Endothelial cell of umbilical vein (primary cell): ENCODE measurements at regions not wholly inside any gene's neighbourhood (a gene's known extent, or its start where the extent isn't known, plus 50 kb on each side); places are given as distances from the start of the nearest gene placed in this dataset.

Experiments used
- BruUV-seq: library from RNA; stranded (reverse); fragments of 400-500 nt; replicated peaks from 2 replicates; lab custom pipeline; 2021; lab: Mats Ljungman, UMichigan
- CTCF ChIA-PET: fragments of 300-600, 350-600 bp; sonication (Branson Sonifier 250); formaldehyde crosslinking; loops from one replicate; lab custom pipeline; 2021; ENCODE audit warnings: antibody characterized with exemption, inconsistent platforms; lab: Charles Lee
- POLR2A ChIA-PET: fragments of 300-600, 350-600 bp; sonication (Branson Sonifier 250); formaldehyde crosslinking; loops from one replicate; lab custom pipeline; 2021; ENCODE audit warnings: antibody characterized with exemption, inconsistent platforms; lab: Charles Lee
- DNase-seq: peaks from one replicate; pipeline ENCODE4 v3.0.0-alpha.2; 2011; ENCODE audit warnings: low read depth, low spot score
- FAIRE-seq: peaks from 2 replicates; lab custom pipeline; 2011; peaks lifted over from hg19 to GRCh38; lab: Jason Lieb, UNC
- H2AFZ ChIP-seq: 2 replicates; pipeline ENCODE4 v1.6.0; 2012; ENCODE audit warnings: low read depth, low read length, control low read depth, inconsistent platforms
- H3K27ac ChIP-seq: 2 replicates; pipeline ENCODE4 v1.5.1; 2011; ENCODE audit warnings: low read depth, mild to moderate bottlenecking, control low read depth, low read length, moderate library complexity; ENCODE audit not compliant: insufficient read depth
- H3K27me3 ChIP-seq, 2 experiments: 2 replicates each; pipeline versions ENCODE4 v1.6.0 to v1.6.1; 2011; ENCODE audit warnings: low read length in 2 of 2, mixed read lengths in 1 of 2; ENCODE audit not compliant: control insufficient read depth in 2 of 2, insufficient read depth in 2 of 2
- H3K36me3 ChIP-seq, 2 experiments: 2 replicates in 1 of 2; 3 replicates in 1 of 2; pipeline ENCODE4 v1.5.1; 2011; ENCODE audit warnings: low read length in 2 of 2, mild to moderate bottlenecking in 1 of 2, moderate library complexity in 1 of 2; ENCODE audit not compliant: control insufficient read depth in 2 of 2, insufficient read depth in 2 of 2; ENCODE audit errors: extremely low read depth in 1 of 2
- H3K4me1 ChIP-seq: 3 replicates; pipeline ENCODE4 v1.5.1; 2011; ENCODE audit warnings: mild to moderate bottlenecking, low read length; ENCODE audit not compliant: control insufficient read depth, insufficient read depth; ENCODE audit errors: extremely low read depth
- H3K4me2 ChIP-seq: 2 replicates; pipeline ENCODE4 v1.6.1; 2011; ENCODE audit warnings: low read length, control low read depth, mixed read lengths; ENCODE audit not compliant: insufficient read depth
- H3K4me3 ChIP-seq, 3 experiments: fragments of 200-600 bp in 1 of 3; sonication (generic), shearing (Covaris generic) in 1 of 3; replicated peaks in 1 of 3; 2 replicates each; pipeline ENCODE4 v1.5.1; 2011 to 2016; ENCODE audit warnings: control low read depth in 3 of 3, low read length in 3 of 3, mild to moderate bottlenecking in 2 of 3, inconsistent platforms in 1 of 3, low read depth in 1 of 3, moderate library complexity in 1 of 3; ENCODE audit not compliant: insufficient read depth in 1 of 3
- H3K79me2 ChIP-seq: 2 replicates; pipeline ENCODE4 v1.6.0; 2012; ENCODE audit warnings: low read length, inconsistent platforms; ENCODE audit not compliant: control insufficient read depth, insufficient read depth
- H3K9ac ChIP-seq: replicated peaks from 2 replicates; pipeline ENCODE3; 2011; ENCODE audit warnings: low read length, control low read depth; ENCODE audit not compliant: insufficient read depth; ENCODE audit errors: extremely low read depth
- H3K9me1 ChIP-seq: replicated peaks from 3 replicates; pipeline ENCODE4 v1.6.0; 2011; ENCODE audit warnings: mild to moderate bottlenecking, low read length; ENCODE audit not compliant: control insufficient read depth, insufficient read depth; ENCODE audit errors: extremely low read depth
- H3K9me3 ChIP-seq: replicated peaks from 2 replicates; pipeline ENCODE4 v1.5.1; 2012; ENCODE audit warnings: low read length, inconsistent platforms; ENCODE audit not compliant: control insufficient read depth, insufficient read depth
- H4K20me1 ChIP-seq: replicated peaks from 2 replicates; pipeline ENCODE3; 2011; ENCODE audit warnings: mild to moderate bottlenecking, low read length; ENCODE audit not compliant: control insufficient read depth, insufficient read depth; ENCODE audit errors: extremely low read depth
- JUN ChIP-seq: IDR thresholded peaks from 2 replicates; pipeline ENCODE4 v1.6.1; 2011; ENCODE audit warnings: borderline replicate concordance, low read depth; ENCODE audit not compliant: insufficient read length, insufficient read depth
- MYC ChIP-seq: IDR thresholded peaks from one replicate; pipeline ENCODE4 v1.6.1; 2011; ENCODE audit warnings: mild to moderate bottlenecking, low read depth, low read length
- POLR2A ChIP-seq: IDR thresholded peaks from 2 replicates; pipeline ENCODE4 v1.6.1; 2012; ENCODE audit warnings: low read depth, mild to moderate bottlenecking, control low read depth, low read length
- dilution Hi-C: fragments of 300-500 bp; cut with MboI; formaldehyde crosslinking; loops from one replicate; pipeline ENCODE4 v1.15.0; 2019; ENCODE audit warnings: low sequenced_read_pairs; ENCODE audit not compliant: extremely low pct_ligation_motif_present
- intact Hi-C: fragments of 100-400 bp; cut with micrococcal nuclease; formaldehyde crosslinking; loops from one replicate; pipeline ENCODE4 v1.10.0; 2022
- TF ChIP-seq, protein P1 (sequence below): IDR thresholded peaks from 2 replicates; pipeline ENCODE4 v1.6.1; 2011; ENCODE audit not compliant: insufficient read depth, insufficient read length
- TF ChIP-seq, protein P2 (sequence below), 2 donors: IDR thresholded peaks; 1 replicate in 1 of 2; 2 replicates in 1 of 2; pipeline ENCODE4 v1.5.1; 2011; ENCODE audit warnings: low read length in 2 of 2, mild to moderate bottlenecking in 2 of 2, moderate library complexity in 2 of 2, control low read depth in 1 of 2, inconsistent platforms in 1 of 2, low read depth in 1 of 2; ENCODE audit not compliant: insufficient read depth in 1 of 2; ENCODE audit errors: extremely low read depth in 1 of 2

DNA sequence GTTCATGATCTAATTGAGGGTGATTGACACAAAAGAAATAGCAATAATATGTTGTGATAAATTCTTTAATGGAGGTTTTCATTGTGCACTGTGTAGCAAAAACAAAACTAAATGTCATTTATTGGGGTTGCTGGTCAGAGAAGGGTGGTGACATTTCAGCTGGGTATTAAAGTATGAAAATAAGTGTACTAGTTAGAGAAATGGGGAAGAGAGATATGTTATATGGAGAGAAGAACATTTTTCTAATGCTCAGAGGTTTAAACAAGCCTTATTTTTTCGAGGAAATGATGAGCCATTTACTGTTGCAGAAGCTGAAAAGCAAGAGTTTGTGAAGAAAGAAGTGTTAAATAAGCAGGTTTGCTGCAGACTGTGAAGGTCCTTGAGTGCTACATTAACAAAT lies 142.7 kb upstream of the PAQR3 start:
- no peak for TF ChIP-seq MYC
- dilution Hi-C loops (no loop called here), intact Hi-C loops (no loop called here)
- no peaks in the 10 kb centered on the region for H4K20me1 ChIP-seq
- ChIA-PET POLR2A (no interaction called here), CTCF (no interaction called here)
- H3K9ac ChIP-seq, result no peak overlapping the region
- no peak for FAIRE-seq
- H3K4me1 ChIP-seq, result no peaks in the 10 kb centered on the region
- no peak overlapping the region for H3K27ac ChIP-seq
- H3K79me2 ChIP-seq, result no peaks in the 10 kb centered on the region
- no peak overlapping the region for H2AFZ ChIP-seq
- H3K9me3 ChIP-seq, result no peaks in the 10 kb centered on the region
- H3K9me1 ChIP-seq, result no peaks in the 10 kb centered on the region
- BruUV-seq, result no TSS peak
- DNase-seq, result no peak
- H3K27me3 ChIP-seq, result no peaks in the 10 kb centered on the region
- H3K4me3 ChIP-seq, result no peak overlapping the region
- H3K36me3 ChIP-seq, result no peaks in the 10 kb centered on the region
- no peak overlapping the region for H3K4me2 ChIP-seq

DNA sequence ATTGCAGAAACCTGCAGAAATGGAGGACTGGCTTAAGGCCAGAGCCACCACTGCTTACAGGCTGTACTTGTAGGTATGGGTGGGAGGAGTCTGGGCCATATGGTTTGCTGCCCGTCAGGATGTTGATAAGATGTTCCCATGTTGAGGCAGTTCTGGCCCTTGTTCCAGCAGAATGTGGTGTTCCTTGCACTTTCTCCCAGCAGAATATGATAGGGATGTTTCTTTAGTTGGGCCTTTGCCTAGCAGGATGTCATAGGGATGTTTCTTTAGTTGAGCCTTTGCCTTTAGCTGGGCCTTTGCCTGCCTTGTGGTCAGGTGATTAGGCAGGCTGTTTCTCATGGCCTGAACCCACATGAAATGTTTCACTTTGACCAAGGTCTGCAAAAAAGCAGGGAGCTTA lies 139.1 kb upstream of the PAQR3 start:
- CTCF ChIA-PET, result interaction anchor here (0.8 to 1.4 kb wide), 2 partner anchors 9 kb away, joined by 3 read pairs; no protein-coding TSS in a partner anchor

More for the DNA sequence above, 139.1 kb upstream of the PAQR3 start:
- no peak overlapping the region for H3K27ac ChIP-seq
- no peaks in the 10 kb centered on the region for H4K20me1 ChIP-seq
- no TSS peak for BruUV-seq
- no peaks in the 10 kb centered on the region for H3K27me3 ChIP-seq
- H3K4me2 ChIP-seq, result no peak overlapping the region
- DNase-seq (no peak), FAIRE-seq (no peak)
- no peaks in the 10 kb centered on the region for H3K9me3 ChIP-seq
- dilution Hi-C loops, result no loop called here
- H3K4me1 ChIP-seq, result no peaks in the 10 kb centered on the region
- no peak overlapping the region for H2AFZ ChIP-seq
- intact Hi-C loops, result no loop called here
- H3K36me3 ChIP-seq, result no peaks in the 10 kb centered on the region
- no peaks in the 10 kb centered on the region for H3K9me1 ChIP-seq
- no peak overlapping the region for H3K9ac ChIP-seq
- POLR2A ChIA-PET, result no interaction called here
- no peak for TF ChIP-seq MYC
- TF ChIP-seq, protein P1, sequence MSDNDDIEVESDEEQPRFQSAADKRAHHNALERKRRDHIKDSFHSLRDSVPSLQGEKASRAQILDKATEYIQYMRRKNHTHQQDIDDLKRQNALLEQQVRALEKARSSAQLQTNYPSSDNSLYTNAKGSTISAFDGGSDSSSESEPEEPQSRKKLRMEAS, result no peak
- TF ChIP-seq JUN, result no peak
- TF ChIP-seq, protein P2, sequence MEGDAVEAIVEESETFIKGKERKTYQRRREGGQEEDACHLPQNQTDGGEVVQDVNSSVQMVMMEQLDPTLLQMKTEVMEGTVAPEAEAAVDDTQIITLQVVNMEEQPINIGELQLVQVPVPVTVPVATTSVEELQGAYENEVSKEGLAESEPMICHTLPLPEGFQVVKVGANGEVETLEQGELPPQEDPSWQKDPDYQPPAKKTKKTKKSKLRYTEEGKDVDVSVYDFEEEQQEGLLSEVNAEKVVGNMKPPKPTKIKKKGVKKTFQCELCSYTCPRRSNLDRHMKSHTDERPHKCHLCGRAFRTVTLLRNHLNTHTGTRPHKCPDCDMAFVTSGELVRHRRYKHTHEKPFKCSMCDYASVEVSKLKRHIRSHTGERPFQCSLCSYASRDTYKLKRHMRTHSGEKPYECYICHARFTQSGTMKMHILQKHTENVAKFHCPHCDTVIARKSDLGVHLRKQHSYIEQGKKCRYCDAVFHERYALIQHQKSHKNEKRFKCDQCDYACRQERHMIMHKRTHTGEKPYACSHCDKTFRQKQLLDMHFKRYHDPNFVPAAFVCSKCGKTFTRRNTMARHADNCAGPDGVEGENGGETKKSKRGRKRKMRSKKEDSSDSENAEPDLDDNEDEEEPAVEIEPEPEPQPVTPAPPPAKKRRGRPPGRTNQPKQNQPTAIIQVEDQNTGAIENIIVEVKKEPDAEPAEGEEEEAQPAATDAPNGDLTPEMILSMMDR (IDR thresholded peaks at IDR 0.05; ENCODE audit: extremely low read depth in 1 of 2, insufficient read depth in 1 of 2, low read depth in 1 of 2, low read length in 2 of 2), result no peak
- TF ChIP-seq POLR2A, result no peak
- H3K4me3 ChIP-seq, result no peak overlapping the region
- no peaks in the 10 kb centered on the region for H3K79me2 ChIP-seq
